CD4-positive, alpha-beta T cell treated with Interleukin-17A for 1 hour (primary cell): ENCODE measurements at regions not wholly inside any gene's neighbourhood (a gene's known extent, or its start where the extent isn't known, plus 50 kb on each side); places are given as distances from the start of the nearest gene placed in this dataset.

Experiments used
- DNase-seq: peaks from one replicate; pipeline ENCODE4 v3.0.0-alpha.2; 2020

GRCh38 chr14:49527221-49527620 is 59.0 kb downstream of the RPS29 start:
- no peak for DNase-seq

- no peak for DNase-seq
These were observed 60.1 kb downstream of the RPS29 start for GRCh38 chr14:49526101-49526500.

DNA sequence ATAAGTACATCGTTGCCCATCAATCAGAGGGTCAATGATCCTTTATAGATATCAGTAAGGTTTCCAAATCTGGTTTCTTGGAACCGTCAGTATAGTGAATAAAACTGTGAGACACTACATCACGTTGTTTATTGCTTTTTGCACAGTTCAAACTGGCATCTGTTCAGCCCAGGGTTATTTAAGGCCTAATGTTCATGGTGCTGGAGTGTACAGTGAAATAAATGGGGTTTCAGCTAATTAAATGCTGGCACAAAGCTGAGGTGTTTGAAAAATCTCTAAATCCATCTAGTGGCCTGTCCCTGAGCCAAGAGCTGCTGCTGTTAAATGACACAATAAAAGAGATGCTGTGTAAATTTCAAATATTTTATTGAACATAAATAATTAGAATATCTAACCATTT is 69.9 kb downstream of the RPS29 start:
- no peak for DNase-seq

DNA sequence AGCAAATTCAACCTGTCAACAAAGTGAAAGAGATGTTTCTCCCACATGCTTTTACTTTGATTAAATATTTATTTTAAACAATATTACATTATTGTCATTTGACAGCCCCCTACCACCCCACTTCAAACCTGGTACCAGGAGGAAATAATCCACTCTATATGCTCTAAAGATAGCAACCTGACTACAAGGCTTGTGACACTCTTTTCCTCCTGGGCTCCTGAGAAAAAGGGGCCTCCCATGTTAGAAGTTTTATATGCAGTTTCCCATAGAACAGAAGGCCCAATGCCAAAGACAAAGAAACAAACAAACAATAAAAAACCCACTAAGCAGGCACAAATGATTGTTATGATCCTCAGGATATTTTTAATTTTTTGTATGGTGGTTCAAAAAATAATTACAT is 73.6 kb downstream of the RPS29 start:
- DNase-seq: no peak

GRCh38 chr14:49512147-49512551 is 74.0 kb downstream of the RPS29 start:
- DNase-seq: no peak

- DNase-seq: no peak
These were observed 78.1 kb downstream of the RPS29 start for GRCh38 chr14:49508124-49508523.

DNA sequence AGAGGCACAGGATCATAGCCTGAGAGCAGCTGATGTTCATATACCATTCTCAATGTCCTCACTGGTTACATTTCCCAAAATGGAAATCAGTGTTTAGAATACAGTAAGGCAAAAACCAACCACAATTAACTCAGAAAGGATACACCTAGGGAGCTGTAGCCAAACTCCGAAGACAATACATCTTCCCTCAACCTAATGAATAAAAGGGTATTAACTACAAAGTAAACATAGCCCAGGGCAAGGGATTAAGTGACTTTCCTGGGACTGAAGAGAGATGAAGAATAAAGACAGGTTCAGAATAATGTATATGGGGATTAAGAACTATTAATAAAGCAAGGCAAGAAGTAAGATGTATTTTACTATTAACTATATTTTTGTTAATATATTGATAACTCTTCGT is 79.5 kb downstream of the RPS29 start:
- no peak for DNase-seq

DNA sequence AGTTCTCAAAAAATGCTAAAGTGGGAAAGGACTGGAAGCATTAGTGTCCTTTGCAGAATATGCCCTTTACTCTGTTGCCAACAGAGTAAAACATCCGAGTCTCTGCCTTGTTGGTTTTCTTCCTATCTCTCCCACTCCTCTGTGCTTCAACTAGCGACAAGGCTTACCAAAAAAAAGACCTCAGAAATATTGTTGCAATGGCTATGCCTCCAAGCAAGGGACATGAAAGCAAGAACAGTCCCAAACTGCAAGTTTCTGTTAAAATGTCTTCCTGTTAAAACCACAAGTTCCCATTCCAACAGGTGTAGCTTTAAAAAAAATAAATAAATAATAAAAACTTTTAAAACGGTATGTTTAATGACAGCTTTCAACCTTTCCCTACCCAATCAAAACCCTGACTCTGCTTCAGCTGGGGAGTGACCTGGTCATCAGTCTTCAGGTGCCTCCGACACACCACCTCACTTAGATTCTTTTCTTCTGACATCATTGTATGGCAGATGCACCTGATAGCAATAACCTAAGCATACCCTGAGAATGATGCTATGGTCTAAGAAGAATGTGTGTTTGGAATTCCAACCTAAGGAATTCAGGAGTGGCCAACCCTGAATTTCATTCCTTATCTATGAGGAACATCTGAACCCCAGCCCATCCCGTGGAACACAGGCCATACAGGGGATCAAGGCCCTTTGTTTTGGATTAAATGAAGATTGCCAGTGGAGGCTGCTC is 81.0 kb downstream of the RPS29 start:
- DNase-seq: no peak

DNA sequence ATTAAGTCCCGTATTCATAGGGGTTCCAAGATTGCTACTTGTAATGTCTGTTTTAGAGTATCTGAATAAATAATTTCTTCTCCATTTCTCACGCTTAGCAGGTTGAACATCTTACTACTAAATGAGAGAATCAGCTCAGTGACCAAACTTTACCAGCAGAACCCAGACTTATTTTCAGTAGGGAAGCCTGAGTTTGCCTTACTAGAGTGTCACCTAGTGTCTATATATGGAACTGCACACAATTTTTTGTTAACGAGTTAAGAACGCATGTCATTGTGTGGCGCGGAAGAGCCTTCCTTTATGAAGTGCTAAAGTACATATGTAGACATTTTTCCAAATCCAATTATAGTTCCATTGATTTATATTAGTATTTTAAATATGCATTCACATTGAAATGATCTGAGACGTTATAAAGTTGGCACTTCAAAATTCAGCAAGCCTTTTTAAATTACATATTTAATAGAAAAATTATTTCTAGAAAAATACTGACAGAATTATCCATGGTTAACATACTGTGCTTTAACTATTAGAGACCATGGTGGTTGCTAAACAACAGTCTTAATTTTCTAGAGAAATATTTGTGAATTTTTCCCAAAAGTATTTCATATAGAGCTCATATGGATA is 88.3 kb downstream of the RPS29 start:
- DNase-seq: peak; percentile 65

- DNase-seq: no peak
These were observed 88.9 kb downstream of the RPS29 start for GRCh38 chr14:49497267-49497666.

DNA sequence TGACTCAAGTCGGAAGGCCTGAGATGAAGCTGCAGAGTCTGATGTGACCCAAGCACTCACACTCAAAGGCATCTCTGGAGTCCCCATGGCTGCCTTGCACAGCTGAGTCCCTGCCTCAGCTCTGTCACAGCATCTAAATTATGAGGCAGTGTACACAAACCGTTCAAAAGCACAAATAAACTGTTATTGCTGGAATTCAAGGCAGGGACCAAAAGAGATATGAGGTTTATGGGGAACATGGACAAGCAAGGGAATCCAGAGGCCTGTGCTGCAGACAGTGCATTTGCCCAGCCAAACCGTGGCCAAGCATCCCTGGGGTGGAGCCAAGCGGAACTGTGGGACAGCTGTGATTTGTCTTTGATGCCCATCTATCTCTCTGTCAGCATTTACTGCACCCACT is 91.3 kb downstream of the RPS29 start:
- DNase-seq: no peak

DNA sequence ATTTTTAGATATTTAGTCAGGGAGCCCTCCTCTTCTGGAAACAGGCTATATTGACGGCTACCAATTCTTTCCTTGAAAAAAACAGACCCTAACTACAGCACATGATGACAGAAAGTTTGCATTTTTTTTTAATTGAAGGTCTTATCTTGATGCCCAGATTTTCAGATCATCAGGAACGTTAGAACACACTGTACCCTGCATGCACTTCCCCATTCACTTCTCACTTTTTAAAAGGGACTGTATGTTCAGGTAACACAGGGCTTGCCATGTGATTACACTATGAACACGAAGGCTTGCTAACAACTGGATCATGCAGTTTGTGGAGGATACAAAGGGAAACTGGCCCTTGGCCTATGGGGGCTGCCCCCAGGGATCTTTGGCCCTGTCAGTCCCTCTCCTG is 92.6 kb downstream of the RPS29 start:
- DNase-seq: no peak

- no peak for DNase-seq
These were observed 94.0 kb downstream of the RPS29 start for GRCh38 chr14:49492151-49492550.

DNA sequence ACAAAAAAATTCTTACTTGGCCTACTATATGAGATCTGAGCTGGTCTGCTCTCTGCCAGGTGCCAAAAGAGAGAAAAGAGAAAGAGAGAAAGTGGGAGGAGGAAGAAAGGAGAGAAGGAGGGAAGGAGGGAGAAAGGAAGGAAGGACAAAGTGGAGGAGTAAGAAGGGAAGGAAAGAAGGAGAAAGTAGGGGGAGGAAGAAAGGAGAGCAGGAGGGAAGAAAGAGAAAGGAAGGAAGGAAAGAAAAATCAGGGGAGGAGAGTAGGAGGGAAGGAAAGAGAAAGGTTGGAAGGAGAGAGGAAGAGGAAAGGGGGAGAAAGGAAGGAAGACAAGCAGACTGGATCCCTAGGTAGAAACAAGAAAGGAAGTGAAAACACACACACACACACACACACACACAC is 96.8 kb downstream of the RPS29 start:
- no peak for DNase-seq

GRCh38 chr14:49487238-49487637 is 98.9 kb downstream of the RPS29 start:
- no peak for DNase-seq

DNA sequence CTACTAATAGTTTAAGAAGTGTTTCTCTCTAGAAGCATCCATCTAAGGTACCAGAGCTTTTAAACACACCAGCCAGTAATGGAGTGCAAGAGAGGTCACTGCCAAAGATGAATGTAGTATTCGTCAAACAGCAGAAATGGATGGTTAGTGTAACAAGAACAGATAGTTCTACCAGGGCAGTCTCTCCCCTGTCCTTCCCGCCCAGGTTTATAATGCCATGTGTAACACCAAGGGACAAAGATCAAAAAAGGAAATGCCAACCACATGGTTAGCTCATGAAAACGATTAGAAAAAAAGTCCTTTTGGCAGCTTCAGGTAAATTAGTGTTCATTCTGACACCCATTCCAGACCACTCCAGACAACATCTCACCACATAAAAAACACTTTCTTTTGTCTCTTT is 100.9 kb downstream of the RPS29 start:
- DNase-seq: no peak

- DNase-seq: no peak
These were observed 102.0 kb downstream of the RPS29 start for GRCh38 chr14:49484180-49484579.

- no peak for DNase-seq
These were observed 102.9 kb downstream of the RPS29 start for GRCh38 chr14:49483268-49483667.

DNA sequence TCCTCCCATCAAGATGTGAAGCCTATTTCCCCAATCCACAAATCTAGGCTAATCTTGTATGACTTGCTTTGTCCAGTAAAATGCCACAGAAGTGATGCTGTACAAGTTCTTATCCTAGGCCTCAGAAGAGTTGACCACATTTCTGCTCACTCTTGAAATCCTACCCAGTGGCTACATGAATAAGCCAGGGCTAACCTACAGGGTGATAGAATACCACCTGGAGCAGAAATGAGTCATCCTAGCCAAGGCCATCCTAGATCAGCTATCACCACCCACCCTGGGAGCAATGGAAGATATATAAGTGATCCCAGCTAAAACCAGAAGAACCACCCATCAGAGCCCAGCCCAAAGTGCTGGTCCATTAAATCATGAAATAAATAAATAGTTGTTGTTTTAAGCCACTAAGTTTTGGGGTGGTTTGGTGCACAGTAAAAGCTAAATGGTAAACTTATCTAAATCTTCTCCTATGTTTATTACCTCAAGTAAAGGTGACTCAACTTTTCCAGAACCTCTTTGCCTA is 105.1 kb downstream of the RPS29 start:
- DNase-seq: no peak

DNA sequence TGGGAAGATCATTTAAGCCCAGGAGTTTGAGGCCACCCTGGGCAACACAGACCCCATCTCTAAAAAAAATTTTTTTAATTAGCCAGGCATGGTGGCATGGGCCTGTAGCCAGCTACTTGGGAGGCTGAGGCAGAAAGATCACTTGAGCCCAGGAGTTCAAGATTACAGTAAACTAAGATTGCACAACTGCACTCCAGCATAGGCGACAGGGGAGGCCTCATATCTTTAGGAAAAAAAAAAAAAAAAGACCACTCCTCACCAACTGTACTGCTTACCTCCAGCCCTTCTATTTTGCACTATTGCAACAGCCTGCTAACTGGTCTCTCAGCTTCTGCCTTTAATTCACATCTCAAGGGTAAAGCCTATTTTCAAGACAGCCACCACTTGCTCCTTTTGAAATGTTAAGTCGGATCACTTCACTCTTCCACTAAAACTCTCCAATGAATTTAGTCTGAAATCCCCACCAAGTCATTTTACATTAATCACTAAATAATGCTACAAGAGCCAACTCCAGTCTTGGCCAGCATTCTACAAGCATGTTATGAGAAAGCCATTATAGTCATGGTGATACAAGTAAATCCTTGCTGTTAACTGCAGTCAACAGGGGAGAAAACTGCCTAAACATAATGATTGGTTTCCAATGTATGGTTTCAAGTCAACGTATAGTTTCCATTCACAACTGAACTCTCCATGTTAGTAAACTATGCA is 106.0 kb downstream of the RPS29 start:
- no peak for DNase-seq

- no peak for DNase-seq
These were observed 106.7 kb downstream of the RPS29 start for GRCh38 chr14:49479432-49479831.

- DNase-seq: no peak
These were observed 107.4 kb downstream of the RPS29 start for GRCh38 chr14:49478784-49479183.

DNA sequence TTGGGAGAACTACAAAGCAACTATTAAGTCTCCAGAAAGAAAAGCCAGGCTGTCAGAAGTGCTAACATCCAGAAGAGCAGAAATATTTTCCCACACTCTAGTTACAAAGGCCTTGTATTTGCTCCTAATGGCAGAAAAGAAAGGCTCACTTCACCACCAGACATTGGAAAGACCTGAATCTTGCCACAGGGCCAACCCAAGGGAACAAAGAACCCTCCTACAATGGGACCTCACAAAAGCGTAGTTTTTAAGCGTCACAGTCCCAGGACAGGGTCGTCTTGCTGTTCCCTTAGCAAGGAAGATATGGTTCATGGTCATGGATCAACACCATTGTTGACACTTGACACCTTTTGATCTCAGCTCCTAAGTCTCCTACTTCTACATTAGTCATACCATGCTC is 119.1 kb downstream of the RPS29 start:
- no peak for DNase-seq

DNA sequence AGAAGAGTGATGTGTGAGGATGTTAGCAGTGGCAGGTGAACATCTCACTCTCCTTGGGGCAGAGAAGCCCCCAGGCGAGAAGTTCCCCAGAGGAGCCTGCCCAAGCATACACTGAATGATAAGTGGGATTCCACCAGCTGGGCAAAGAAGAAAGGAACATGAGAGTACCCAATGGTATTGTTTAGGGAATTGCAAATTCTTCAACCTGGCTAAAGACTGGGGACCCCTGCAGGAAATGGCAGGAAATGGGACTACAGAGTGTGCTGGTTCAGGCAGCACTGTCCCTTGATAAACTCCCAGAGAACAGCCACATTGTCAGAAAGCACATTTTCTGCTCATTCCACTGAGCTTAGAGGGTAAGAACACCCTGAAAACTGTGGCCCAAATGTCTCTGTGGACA is 121.3 kb downstream of the RPS29 start:
- DNase-seq: no peak
